GM03348 (cell line): ENCODE measurements at regions not wholly inside any gene's neighbourhood (a gene's known extent, or its start where the extent isn't known, plus 50 kb on each side); places are given as distances from the start of the nearest gene placed in this dataset.
"Not testable (repeated sequence)": the region's sequence is repeated elsewhere in the genome, so short reads cannot be mapped to it uniquely, and the experiment has no call there.

ENCODE experiments used
- DNase-seq: peaks from one replicate; pipeline ENCODE4 v3.0.0; 2012; ENCODE audit warnings: low spot score

DNA sequence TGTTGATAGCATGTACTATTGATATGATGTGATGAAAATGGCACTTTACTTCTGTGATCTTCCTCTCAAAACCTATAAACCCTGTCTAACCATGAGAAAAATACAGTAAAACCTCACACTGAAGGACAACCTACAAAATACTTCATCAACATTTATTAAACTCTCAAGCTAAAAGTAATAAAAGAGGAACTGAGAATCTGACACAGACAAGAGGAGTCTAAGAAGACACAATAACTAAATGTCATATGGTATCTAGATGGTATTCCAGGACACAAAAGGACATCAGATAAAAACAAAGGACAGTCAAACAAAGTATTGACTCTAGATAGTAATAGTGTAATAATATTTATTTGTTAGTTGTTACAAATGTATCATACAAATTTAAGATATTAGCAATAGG lies 655.3 kb downstream of the SH3BGRL start:
- DNase-seq: no peak

DNA sequence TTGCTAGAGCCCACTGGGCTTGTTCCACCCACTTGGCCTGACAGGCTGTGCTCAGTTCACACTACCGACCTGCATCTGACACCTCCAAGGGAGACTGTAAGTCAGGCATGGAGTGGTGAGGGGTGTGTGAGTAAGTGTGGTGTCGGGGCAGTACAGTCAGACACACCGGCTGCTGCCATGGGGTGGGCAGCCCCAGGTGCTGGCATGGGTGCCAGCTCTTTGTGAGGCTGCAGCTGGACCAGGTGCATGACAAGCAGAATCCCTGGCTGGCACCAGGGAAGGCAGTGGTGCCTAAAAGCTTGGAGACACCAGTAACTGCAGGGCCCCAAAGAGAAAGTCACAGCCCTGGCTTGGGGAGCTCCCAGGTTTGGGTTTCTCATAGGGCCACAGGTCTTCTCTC lies 665.0 kb downstream of the SH3BGRL start:
- no peak for DNase-seq

DNA sequence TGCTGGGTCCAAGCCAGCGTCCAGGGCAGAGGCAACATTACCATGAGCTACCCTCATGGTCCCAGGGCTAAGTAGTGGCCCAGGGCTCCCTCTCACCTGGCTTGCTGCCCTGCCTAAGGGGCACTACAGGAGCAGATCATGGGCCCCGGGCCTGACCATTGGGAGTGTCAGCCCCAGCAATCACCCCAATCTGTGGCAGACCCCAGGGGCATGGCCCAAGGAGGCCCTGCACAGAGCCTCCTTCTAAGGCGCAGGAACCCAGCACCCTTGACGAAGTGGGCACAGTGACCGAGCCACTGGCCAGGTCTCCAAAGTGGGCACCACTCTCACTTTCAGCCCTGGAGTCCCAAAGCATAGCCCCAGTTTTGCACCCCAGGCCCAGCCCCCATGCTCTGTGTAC lies 667.1 kb downstream of the SH3BGRL start:
- no peak for DNase-seq

DNA sequence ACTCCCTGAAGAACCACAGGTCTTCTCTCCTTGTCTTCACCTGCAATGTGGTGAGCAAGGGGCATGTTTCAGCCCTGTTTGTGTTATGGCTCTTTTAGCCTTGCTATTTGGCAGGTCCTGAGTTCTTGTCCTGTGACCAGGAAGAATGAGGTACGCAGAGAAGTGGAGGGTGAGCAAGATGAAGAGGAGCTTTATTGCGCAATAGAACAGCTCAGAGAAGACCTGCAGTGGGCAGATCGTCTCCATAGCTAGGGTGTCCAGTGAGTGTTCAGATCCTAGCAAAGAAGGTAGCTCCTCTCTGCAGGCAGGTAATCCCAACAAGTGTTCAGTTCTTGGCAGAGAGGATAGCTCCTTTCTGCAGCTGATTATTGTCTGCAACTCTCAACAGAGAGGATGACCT lies 672.9 kb downstream of the SH3BGRL start:
- DNase-seq: no peak

DNA sequence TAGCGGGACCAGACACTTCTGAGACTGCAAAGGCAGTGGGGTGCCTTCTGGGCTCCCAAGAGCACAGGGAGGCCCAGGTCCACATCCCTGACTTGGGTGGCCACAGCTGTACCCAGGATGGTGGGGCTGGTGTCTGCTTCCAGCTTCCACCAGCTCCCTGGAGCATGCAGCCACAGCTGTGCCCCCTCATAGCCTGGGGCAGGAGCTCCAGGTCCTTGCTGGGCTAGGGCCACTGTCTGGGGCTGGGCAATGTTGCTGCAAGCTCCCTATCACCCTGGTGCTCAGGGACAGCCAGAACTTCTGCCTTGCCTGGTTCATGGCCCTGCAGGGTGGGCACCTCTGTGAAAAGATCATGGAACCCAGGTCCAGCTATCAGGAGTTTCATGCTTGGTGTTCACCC lies 673.9 kb downstream of the SH3BGRL start:
- DNase-seq: no peak

DNA sequence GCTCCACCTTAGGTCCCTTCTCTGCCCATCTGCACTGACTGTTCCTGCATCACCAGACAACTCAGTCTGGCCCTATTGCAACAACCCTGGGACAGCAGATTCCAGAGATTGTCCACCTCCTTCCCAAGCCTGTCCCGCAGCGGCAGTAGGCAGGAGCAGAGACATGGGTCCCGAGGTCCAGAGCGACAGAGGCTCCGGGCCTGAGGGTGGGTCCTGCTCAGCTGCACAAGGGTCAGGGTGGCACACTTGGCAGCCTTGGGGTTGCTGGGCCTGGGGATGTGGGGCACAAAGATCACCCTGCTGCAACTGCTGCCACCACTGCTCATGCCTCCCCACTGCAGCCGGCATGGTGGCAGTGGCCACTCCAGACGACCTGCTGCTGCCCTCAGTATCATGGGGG lies 674.5 kb downstream of the SH3BGRL start:
- no peak for DNase-seq

DNA sequence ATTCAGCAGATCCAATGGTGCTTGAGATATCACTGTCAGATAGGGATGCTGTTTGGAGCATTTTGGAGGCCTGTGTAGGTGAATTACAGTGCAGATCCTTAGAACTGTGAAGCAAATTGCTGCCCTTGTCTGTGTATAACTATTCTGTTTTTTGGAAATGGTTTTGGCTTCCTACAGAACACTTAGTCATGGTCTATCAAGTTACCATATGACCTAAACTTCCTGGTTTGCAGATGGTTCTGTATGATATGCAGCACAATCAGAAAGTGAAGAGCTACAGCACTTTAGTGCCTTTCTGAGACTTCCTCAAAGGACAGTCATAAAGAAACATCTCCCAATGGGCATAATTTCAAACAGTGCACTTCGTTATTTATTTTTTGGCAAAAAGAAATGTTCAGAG lies 688.6 kb downstream of the SH3BGRL start:
- DNase-seq: no peak

DNA sequence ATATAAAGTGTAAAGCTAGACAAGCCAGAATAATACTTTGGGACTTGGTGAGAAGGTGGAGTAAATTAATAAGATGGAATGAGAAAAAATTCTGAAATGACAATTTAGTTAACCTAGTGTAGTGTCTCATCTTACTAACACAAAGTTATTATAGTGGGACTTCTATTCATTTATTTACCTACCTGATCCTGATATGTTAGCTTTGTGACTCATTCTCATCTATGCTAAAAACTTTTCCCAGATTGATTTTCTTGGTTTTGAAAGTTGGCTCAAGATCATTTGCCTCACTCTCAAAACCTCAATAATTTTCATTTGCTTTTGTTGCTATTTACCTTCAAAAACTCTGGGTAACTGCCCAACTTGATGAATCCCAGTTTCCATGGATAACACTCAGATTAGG lies 698.6 kb downstream of the SH3BGRL start:
- no peak for DNase-seq

DNA sequence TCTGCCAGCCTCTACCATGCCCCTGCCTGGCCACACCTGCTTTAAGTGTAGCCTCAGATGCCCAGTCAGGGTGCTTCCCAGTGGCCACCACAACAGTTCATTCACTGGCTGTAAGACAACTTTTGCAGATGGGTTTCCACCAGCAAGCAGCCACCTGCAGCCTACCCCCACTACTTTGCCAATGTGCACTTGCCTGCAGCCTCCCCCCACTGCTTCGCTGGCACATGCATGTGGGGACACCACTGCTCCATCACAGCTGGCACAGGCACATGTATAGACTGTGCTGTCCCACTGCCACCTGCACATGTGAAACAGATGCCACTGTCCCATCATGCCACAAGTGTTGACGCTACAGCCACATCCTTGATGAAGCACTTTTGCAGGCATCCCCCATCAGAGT lies 723.9 kb downstream of the SH3BGRL start:
- DNase-seq: no peak

DNA sequence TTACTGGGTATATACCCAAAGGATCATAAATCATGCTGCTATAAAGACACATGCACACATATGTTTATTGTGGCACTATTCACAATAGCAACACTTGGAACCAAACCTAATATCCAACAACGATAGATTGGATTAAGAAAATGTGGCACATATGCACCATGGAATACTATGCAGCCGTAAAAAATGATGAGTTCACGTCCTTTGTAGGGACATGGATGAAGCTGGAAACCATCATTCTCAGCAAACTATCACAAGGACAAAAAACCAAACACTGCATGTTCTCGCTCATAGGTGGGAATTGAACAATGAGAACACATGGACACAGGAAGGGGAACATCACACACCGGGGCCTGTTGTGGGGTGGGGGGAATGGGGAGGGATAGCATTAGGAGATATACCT lies 744.0 kb downstream of the SH3BGRL start:
- DNase-seq: not testable (repeated sequence)

DNA sequence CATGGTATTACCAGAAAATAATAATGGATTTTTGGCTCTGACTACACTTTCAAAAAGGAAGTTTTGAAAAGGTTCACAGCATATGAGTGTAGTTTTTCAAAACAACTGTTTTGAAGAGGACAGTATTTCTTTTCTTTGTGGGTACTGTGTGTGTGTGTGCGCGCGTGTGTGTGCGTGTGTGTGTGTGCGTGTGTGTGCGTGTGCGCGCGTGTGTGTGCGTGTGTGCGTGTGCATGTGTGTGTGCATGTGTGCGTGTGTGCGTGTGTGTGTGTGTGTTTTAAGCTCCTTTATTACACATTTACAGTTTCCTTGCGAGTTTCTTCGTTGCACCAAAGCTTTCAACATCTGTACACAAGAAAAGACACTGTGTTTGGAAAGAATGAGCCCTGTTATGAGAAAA lies 755.4 kb downstream of the SH3BGRL start:
- DNase-seq: no peak

DNA sequence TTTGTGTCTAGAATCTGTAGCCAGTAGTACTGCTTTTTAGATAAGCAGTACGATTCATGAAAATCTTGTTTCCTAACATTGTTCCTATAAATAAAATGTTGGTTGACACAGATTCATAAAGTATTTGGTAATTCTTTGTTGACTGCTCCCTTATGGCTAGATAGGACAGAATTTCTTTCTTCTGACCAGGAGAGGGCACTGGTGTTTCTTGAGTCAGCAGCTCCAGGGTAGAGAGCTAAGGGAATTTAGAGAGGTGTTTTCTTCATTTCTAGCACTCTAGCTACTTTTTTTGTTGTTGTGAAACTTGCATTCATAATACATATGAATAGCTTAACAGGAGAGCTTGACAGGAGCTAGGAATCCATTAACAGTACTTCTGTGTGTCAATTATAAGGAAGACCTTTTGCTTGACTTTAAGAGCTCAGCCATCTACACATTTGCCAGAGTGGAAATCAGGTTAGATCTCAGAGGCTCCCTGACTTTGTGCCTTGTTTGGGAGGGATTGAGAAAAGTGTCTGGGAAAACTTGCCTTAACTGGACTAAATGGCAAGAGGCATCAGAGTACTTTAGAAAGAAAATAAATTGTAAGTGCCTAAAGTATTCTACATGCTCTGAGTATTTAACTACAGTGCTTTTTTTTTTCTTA lies 756.1 kb downstream of the SH3BGRL start:
- peak; percentile 0 for DNase-seq

DNA sequence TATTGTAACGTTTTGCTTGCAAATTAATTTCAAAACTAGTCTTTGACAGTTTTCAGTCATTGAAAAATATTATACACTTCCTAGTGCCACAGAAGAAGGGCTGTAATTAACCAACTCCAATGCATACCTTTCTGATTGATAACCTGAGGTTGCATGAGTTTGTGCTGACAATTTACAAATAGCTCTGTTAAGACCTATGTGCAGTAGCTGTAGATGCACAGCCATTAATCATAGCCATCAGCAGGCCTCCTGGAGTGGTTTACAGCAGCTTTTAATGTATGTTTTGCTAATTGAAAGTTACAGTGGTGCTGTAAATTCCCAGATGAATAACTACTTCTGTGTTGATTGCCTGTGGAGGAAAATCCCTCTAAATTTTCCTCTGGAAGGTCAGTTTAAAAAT lies 758.1 kb downstream of the SH3BGRL start:
- no peak for DNase-seq

DNA sequence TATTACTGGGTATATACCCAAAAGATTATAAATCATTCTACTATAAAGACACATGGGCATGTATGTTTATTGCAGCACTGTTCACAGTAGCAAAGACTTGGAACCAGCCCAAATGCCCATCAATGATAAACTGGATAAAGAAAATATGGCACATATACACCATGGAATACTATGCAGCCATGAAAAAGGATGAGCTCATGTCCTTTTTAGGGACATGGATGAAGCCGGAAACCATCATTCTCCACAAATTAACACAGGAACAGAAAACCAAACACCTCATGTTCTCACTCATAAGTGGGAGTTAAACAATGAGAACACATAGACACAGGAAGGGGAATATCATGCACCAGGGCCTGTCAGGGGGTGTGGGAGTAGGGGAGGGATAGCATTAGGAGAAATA lies 772.5 kb downstream of the SH3BGRL start:
- DNase-seq: not testable (repeated sequence)

DNA sequence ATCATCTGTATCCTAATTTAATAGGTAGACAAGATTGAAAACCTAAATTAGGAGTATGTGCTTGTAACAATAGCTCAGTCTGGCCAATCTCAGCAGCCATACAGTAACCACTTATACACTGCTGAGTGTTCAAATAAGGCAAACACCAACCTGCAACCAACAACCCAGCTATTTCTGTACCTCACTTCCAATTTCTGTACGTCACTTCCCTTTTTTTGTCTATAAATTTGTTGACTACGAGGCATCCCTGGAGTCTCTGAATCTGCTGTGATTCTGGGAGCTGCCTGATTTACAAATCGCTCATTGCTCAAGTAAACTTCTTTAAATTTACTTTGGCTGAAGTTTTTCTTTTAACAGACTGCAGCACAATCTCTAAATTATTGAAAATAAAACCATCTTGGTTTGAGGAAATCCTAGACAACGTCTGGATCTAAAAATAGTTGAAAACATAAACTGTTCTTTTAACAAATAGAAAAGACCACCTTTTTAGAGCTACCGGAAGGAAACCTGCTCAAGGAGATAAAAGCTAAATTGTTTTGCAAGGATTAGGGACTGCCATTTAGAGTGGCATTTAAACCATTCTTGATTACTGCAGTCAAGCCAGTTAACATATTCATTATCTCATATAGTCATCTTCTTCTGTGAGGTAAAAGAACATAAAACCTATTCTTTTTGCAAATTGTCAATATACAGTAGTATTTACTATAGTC lies 778.1 kb downstream of the SH3BGRL start:
- DNase-seq: no peak

DNA sequence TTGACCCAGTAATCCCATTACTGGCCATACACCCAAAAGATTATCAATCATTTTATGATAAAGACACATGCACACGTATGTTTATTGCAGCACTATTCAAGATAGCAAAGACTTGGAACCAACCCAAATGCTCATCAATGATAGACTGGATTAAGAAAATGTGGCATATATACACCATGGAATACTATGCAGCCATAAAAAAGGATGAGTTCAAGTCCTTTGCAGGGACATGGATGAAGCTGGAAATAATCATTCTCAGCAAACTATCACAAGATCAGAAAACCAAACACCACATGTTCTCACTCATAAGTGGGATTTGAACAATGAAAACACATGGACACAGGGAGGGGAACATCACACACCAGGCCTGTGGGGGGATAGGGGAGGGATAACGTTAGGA lies 785.3 kb downstream of the SH3BGRL start:
- not testable (repeated sequence) for DNase-seq

DNA sequence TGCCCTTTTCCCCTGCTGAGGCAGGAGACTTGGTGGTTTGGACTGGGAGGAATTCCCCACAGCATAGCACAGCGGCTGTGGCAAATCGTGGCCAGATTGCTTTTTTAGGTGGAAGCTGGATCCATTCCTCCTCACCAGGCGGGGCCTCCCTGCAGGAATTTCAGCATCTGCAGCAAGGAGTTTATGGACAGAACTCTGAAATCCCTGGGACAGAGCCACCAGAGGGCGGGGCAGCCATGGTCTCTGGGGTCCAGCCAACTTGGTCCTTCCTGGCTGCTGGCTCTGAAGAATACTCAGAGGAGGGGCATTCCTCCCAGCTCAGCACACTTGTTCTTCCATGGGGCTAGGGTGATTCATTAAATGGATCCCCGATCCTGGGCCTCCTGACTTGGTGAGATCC lies 794.3 kb downstream of the SH3BGRL start:
- DNase-seq: no peak

DNA sequence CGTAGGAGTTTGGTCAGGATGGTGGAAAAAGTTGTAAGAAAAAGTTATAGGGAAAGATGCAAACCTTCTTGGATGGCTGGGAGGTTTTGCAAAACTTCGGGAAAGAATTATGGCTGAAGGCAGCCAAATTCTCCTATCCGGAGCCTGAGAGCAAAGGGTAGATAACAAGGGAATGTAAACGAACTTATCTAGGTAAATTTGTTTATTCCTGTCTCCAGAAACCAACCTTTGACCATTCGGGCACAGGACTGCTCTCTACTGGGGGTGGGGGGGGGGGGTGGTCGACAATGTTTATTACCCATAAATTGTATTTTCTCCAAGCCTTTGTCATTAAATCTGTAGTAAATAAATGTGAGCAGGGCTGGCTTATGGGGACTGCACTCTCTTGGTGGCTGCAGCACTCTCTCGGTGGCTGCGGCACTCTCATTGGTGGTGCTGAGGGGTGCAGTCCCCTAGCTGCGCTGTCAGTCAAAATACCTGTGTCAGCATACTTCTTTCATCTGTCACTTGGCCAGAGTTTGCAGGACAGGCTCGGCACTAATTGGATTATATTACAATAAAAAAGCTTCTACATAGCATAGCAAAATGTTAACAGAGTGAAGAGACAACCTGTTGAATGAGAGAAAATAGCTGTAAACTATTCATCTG lies 827.8 kb downstream of the SH3BGRL start:
- DNase-seq: no peak

DNA sequence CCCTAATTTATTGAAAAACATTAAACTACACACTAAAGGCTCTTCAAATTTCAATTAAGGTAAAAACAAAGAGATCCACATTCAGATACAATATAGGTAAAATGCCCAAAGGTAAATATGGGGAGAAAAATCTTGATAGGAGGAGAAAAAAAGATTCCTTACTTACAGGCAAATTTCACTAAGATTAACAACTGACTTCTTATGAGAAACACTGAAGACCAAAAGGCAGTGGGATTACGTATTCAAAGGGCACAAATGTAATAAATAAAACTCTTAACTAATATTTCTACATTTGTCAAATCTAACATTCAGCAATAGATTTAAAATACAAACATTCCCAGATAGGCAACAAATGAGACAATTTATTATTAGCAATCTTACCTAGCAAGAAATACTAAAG lies 829.3 kb downstream of the SH3BGRL start:
- no peak for DNase-seq

DNA sequence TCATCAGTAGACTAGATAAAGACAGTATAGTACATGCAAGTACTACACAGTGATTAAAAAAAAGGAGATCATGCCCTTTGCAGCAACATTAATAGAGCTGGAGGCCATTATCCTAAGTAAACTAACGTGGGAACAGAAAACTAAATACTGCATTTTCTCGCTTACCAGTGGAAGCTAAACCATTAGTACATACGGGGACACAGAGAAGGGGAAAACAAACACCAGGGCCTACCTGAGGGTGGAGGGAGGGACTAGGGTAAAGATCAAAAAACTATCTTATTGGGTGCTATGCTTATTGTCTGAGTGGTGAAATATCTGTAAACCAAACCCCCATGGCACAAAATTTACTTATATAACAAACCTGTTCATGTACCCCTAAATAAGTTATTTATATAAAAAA lies 836.9 kb downstream of the SH3BGRL start:
- no peak for DNase-seq

DNA sequence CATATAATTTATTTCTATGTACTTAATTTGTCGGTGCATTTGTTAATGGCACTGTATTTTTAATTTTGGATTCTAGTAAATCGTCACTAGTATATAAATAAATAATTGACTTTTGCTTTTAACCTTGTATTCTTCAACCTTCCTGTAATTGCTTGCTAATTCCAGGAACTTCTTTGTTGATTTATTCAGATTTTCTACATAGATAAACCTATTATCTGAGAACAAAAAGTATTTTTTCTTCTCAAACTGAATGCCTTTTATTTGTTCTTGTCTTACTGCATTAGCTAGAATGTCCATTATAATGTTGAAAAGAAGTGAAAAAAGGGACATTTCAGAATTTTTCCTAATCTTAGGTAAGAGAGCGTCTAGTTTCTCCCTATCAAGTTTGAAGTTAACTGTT lies 839.1 kb downstream of the SH3BGRL start:
- no peak for DNase-seq

DNA sequence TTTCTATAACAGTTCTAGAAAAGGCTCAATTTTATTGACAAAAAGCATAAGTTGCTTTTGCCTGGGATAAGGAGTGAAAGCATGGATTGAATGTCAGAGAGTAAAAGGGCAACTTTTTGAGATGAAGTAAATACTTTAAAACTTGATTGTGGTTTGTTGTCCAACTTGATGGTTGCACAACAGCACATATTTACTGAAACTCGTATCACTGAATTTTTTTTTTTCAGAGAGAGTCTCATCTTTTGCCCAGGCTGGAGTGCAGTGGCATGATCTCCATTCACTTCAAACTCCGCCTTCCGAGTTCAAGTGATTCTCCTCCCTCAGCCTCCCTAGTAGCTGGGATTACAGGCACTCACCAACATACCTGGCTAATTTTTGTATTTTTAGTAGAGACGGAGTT lies 856.8 kb downstream of the SH3BGRL start:
- DNase-seq: no peak

DNA sequence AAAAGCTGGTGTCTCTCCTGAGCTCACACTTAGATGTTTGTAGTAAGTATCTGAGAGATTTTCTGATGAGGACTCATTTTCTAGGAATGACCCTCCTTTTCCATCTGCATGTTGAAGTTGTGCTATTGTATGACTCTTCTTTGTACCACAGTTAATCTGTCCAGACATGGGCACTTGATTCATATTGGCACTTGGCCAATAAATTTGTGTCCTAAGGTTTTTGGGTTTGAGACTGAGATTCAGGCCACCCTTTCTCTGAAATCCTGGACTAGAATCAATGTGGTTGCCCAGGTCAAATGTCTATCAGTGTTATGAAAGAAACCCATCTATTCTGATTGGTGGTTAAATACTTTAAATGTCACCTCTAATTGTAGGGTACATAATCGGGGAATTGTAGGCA lies 869.0 kb downstream of the SH3BGRL start:
- DNase-seq: no peak

DNA sequence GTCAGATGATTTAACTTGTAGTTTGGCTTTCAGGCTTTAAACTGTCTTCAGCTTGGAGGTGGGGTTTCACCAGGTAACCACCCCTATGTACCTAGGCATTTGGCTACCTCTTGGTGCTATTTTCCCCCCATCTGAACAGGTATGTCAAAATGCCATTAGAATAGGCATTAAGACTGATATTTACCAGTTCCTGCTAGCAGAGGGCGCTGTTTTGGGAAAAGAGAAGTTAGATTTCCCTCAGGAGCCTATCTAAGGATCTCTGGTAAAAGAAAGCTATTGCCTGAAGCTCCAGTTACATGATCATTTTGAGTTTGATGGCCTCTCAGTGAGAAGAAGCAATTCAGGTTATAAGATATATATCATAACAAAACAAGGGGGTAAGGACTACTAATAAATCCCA lies 879.1 kb downstream of the SH3BGRL start:
- no peak for DNase-seq
